22Rv1 (cell line): ENCODE measurements at regions not wholly inside any gene's neighbourhood (a gene's known extent, or its start where the extent isn't known, plus 50 kb on each side); places are given as distances from the start of the nearest gene placed in this dataset.
"Not testable (repeated sequence)": the region's sequence is repeated elsewhere in the genome, so short reads cannot be mapped to it uniquely, and the experiment has no call there.

Experiments
- H3K27ac ChIP-seq: fragments of 450-650 bp; 2 replicates; pipeline ENCODE4 v1.5.1; 2017
- ZFX ChIP-seq: fragments of 450-650 bp; IDR thresholded peaks from 2 replicates; pipeline ENCODE4 v1.6.1; 2017; ENCODE audit warnings: antibody characterized with exemption, borderline replicate concordance
- TF ChIP-seq, protein P1 (sequence below): fragments of 450-650 bp; IDR thresholded peaks from 2 replicates; pipeline ENCODE4 v1.5.1; 2017; ENCODE audit warnings: mild to moderate bottlenecking

DNA sequence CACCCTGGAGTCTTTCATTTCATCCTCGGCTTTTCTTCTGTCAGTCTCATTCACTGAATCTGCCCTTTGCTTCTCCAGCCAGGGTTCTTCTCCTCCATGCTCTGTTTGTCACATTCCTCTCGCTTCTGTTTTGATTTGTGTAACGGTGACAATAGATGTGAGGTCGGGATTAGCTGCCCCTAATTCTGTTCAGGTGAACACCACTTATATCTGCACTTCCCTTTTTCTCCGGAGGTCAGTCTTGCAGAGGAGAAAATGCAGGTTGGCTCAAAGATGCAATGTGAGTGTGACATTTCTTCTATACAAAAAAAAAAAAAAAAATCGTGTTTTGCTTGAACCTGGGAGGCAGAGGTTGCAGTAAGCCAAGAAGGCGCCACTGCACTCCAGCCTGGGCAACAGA is 262.9 kb downstream of the ASMT start:
- TF ChIP-seq ZFX = no peak
- TF ChIP-seq, protein P1, sequence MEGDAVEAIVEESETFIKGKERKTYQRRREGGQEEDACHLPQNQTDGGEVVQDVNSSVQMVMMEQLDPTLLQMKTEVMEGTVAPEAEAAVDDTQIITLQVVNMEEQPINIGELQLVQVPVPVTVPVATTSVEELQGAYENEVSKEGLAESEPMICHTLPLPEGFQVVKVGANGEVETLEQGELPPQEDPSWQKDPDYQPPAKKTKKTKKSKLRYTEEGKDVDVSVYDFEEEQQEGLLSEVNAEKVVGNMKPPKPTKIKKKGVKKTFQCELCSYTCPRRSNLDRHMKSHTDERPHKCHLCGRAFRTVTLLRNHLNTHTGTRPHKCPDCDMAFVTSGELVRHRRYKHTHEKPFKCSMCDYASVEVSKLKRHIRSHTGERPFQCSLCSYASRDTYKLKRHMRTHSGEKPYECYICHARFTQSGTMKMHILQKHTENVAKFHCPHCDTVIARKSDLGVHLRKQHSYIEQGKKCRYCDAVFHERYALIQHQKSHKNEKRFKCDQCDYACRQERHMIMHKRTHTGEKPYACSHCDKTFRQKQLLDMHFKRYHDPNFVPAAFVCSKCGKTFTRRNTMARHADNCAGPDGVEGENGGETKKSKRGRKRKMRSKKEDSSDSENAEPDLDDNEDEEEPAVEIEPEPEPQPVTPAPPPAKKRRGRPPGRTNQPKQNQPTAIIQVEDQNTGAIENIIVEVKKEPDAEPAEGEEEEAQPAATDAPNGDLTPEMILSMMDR = no peak

DNA sequence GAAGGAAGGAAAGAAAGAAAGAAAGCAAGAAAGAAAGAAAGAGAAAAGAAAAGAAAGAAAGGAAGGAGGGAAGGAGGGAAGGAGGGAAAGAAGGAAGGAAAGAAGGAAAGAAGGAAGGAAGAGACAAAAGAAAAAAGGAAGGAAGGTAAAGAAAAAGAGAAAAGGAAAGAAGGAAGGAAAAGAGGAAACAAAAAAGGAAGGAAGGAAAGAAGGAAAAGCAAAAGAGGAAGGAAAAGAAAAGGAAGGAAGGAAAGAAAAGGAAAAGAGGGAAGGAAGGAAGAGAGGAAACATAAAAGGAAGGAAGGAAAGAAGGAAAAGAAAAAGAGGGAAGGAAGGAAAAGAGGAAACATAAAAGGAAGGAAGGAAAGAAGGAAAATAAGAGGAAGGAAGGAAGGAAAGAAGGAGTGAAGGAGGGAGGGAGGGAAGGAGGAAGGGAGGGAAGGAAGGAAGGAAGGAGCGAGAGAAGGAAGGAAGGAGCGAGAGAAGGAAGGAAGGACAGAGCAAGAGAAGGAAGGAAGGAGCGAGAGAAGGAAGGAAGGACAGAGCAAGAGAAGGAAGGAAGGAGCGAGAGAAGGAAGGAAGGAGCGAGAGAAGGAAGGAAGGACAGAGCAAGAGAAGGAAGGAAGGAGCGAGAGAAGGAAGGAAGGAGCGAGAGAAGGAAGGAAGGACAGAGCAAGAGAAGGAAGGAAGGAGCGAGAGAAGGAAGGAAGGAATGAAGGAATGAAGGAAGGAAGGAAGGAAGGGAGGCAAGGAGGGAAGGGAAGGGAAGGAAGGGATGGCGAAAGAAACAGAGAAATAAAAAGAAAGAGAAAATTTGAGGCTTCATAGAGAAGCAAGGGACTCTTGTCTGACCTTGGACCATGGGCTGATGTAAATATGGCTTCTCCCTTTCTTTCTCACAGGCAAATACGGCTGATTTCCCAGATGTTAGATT is 266.3 kb downstream of the ASMT start:
- not testable (repeated sequence) for H3K27ac ChIP-seq

More for the DNA sequence above, 262.9 kb downstream of the ASMT start:
- H3K27ac ChIP-seq = no peak overlapping the region

DNA sequence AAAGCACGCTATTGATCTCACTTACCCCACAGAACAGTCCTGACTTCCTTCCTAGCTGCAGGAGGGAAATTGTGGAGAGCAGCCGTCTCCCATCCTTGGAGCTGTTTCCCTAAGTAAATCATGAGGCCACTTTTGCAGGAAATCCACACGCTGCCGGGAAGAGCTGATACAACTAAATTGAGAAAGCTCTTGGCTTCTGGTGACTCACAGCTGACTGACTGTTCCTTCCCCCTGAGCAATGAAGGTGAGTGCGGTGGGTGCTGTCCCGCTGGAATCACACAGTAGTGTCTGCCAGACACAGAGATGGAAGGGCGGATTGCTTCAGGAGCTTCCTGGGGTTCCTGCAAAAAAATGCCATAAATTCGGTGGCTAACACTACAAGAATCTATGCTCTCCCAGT is 268.9 kb downstream of the ASMT start:
- no peak overlapping the region for H3K27ac ChIP-seq
- TF ChIP-seq, protein P1 = no peak
- TF ChIP-seq ZFX = no peak

DNA sequence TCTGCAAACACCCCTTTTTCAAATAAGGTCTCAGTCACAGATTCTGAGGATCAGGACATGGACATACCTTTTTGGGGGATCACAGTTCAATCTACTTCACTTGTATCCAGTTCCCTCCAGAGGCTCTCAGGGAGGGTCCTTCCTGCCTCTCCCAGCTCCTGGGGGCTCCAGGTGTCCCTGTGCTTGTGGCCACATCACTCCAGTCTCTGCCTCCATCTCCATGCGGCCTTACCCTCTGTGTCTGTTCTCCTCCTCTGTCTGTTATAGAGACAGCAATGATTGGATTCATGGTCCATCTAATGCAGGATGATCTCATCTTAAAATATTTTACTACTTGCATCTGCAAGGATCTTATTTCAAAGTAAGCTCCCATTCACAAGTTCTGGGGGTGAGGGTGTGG is 269.6 kb downstream of the ASMT start:
- no peak for TF ChIP-seq ZFX
- TF ChIP-seq, protein P1 = no peak
- H3K27ac ChIP-seq = no peak overlapping the region

DNA sequence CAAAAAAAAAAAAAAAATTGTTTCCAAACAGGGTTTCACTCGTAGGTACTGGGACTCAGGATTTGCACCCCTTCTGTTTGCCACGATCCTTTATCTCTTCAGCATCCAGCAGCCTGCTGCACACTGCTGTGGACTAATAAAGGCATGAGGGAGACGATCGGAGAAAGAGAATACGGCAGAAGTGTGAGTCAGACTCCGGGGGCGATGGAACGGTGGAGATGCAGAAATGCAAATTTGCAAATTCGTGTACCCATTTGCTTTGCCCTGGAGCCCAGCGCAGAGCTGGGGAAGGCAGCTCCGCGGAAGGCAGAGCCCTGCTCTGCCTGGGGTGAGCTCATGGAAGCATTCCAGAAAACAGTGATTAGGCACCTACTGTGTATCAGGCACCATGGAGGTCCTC is 270.3 kb downstream of the ASMT start:
- H3K27ac ChIP-seq = no peak overlapping the region
- TF ChIP-seq, protein P1 = no peak
- no peak for TF ChIP-seq ZFX

DNA sequence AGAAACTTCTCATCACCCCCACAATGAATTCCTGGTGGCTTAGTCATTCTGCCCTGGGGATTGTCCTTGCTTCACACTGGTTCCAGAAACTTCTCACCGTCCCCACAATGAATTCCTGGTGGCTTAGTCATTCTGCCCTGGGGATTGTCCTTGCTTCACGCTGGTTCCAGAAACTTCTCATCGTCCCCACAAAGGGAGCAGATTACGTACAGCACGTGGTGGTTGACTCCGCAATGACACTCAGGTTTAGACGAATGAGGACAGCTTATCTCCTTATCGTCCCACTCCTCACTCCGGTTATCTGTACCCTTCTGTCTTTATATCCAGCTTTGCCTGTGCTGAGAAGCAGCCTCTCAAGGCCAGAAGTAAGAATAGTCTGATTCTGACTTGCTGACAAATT is 273.4 kb downstream of the ASMT start:
- H3K27ac ChIP-seq = not testable (repeated sequence)

DNA sequence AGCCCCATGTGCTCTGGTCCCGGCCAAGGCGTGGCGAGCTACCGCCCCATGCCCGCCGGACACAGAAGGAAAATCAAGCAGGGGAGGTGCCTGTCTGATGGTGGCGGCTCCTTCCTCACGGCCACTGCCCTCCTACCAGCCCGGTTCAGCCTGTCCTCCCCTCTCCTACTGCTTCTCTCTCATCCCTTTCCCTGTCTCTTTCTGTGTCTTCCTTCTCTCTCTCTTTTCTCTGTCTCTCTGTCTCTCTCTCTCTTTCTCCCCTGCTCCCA is 279.1 kb downstream of the ASMT start:
- no peak overlapping the region for H3K27ac ChIP-seq
- TF ChIP-seq, protein P1 = no peak
- TF ChIP-seq ZFX = no peak

DNA sequence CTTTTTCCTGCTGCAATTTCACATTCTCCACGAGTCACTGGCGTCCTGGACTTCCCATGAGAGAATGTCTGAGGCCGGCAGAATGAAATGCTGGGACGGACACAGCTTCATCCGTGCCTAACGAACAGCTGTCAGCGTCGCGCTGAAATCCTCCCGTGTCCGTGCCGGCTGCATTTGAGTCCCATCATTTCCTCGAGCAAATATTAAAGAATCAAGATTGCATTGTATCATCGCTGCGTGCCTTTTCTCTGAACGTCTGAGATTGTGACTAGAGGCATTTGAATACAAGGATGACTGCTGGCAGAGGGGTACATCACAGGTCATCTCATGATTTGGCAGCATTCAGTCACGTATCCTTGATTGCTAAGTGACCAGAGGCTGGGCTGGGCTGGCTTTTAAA is 279.9 kb downstream of the ASMT start:
- no peak overlapping the region for H3K27ac ChIP-seq
- TF ChIP-seq, protein P1 = no peak
- no peak for TF ChIP-seq ZFX
